GM12878 (cell line): ENCODE measurements at regions not wholly inside any gene's neighbourhood (a gene's known extent, or its start where the extent isn't known, plus 50 kb on each side); places are given as distances from the start of the nearest gene placed in this dataset.

ENCODE experiments used
- ATAC-seq: fragments of 200-7000 bp; cut with Tn5 transposase; 3 replicates; pipeline ENCODE4 v1.9.1; 2020; ENCODE audit warnings: mild to moderate bottlenecking, moderate library complexity
- BruUV-seq: library from RNA; stranded (reverse); fragments of 400-500 nt; replicated peaks from 2 replicates; lab custom pipeline; 2021; lab: Mats Ljungman, UMichigan
- CTCF ChIA-PET: fragments of 300-600 bp; sonication (Branson Sonifier 250); formaldehyde crosslinking; extraction: SDS; loops from one replicate; lab custom pipeline; 2021; ENCODE audit warnings: inconsistent platforms; lab: Yijun Ruan, JAX
- POLR2A ChIA-PET: fragments of 350-600 bp; formaldehyde crosslinking; extraction: SDS; loops from one replicate; lab custom pipeline; 2021; ENCODE audit warnings: inconsistent platforms; lab: Charles Lee
- RAD21 ChIA-PET: fragments of 300-600 bp; sonication (Branson Sonifier 250); formaldehyde crosslinking; loops from one replicate; lab custom pipeline; 2023; ENCODE audit warnings: antibody characterized with exemption; ENCODE audit not compliant: unreplicated experiment; lab: Charles Lee
- SMC1A ChIA-PET: fragments of 300-600 bp; sonication (Branson Sonifier 250); formaldehyde crosslinking; loops from one replicate; lab custom pipeline; 2023; ENCODE audit not compliant: unreplicated experiment, uncharacterized antibody; lab: Charles Lee
- DNase-seq: peaks from one replicate; pipeline ENCODE4 v3.0.0-alpha.2; 2011; ENCODE audit warnings: low read depth, low spot score
- FAIRE-seq: peaks from 3 replicates; lab custom pipeline; 2011; peaks lifted over from hg19 to GRCh38; lab: Jason Lieb, UNC
- H2AFZ ChIP-seq: 2 replicates; pipeline ENCODE4 v1.6.0; 2011; ENCODE audit warnings: low read depth, low read length, control low read depth; ENCODE audit not compliant: control insufficient read depth
- H3K27ac ChIP-seq: 2 replicates; pipeline ENCODE4 v1.5.1; 2011; ENCODE audit warnings: control low read depth; ENCODE audit not compliant: control insufficient read depth, insufficient read depth
- H3K27me3 ChIP-seq, 2 experiments: replicated peaks in 1 of 2; 2 replicates each; pipeline versions ENCODE4 v1.6.0 to v1.6.1; 2011; ENCODE audit warnings: low read length in 1 of 2; ENCODE audit not compliant: control insufficient read depth in 2 of 2, insufficient read depth in 2 of 2
- H3K36me3 ChIP-seq, 2 experiments: 2 replicates each; pipeline ENCODE4 v1.5.1; 2011; ENCODE audit warnings: low read length in 1 of 2; ENCODE audit not compliant: control insufficient read depth in 2 of 2, insufficient read depth in 2 of 2
- H3K4me1 ChIP-seq: 2 replicates; pipeline ENCODE4 v1.6.1; 2011; ENCODE audit warnings: mild to moderate bottlenecking, low read length, moderate library complexity, mixed read lengths; ENCODE audit not compliant: control insufficient read depth, insufficient read depth
- H3K4me2 ChIP-seq: 2 replicates; pipeline ENCODE4 v1.6.0; 2011; ENCODE audit warnings: control low read depth; ENCODE audit not compliant: control insufficient read depth, insufficient read depth
- H3K4me3 ChIP-seq: fragments of 200-600 bp; sonication (generic); 2 replicates; pipeline ENCODE4 v1.5.1; 2016
- H3K79me2 ChIP-seq: 2 replicates; pipeline ENCODE4 v1.6.0; 2011; ENCODE audit warnings: low read length; ENCODE audit not compliant: control insufficient read depth, insufficient read depth
- H3K9ac ChIP-seq: 2 replicates; pipeline ENCODE4 v1.8.0; 2011; ENCODE audit warnings: low read length, control low read depth, mixed read lengths; ENCODE audit not compliant: control insufficient read depth, insufficient read depth
- H3K9me3 ChIP-seq: replicated peaks from 3 replicates; pipeline ENCODE4 v1.5.1; 2011; ENCODE audit warnings: mild to moderate bottlenecking, low read length; ENCODE audit not compliant: control insufficient read depth, insufficient read depth
- H4K20me1 ChIP-seq: 2 replicates; pipeline ENCODE4 v1.6.0; 2011; ENCODE audit not compliant: control insufficient read depth, insufficient read depth
- CHD1 ChIP-seq: IDR thresholded peaks from 2 replicates; pipeline ENCODE4 v1.6.1; 2012; ENCODE audit warnings: low read depth, low read length, improper control_type of control experiment
- CHD4 ChIP-seq: fragments of 200-600 bp; sonication (generic); IDR thresholded peaks from 2 replicates; pipeline ENCODE4 v1.6.1; 2016; ENCODE audit warnings: mild to moderate bottlenecking
- CREB1 ChIP-seq: IDR thresholded peaks from 2 replicates; pipeline ENCODE4 v1.6.1; 2012; ENCODE audit warnings: low read depth, mild to moderate bottlenecking, inconsistent platforms
- EED ChIP-seq: sonication (generic); IDR thresholded peaks from 2 replicates; pipeline ENCODE4 v1.6.1; 2016; ENCODE audit warnings: antibody characterized with exemption, low read depth
- HDAC2 ChIP-seq: fragments of 200-600 bp; sonication (generic); IDR thresholded peaks from 2 replicates; pipeline ENCODE4 v1.6.1; 2017
- HDAC6 ChIP-seq: fragments of 200-600 bp; sonication (generic); IDR thresholded peaks from one replicate; pipeline ENCODE4 v1.8.0; 2017; ENCODE audit warnings: antibody characterized with exemption; ENCODE audit not compliant: unreplicated experiment
- POU2F2 ChIP-seq: IDR thresholded peaks from 3 replicates; pipeline ENCODE4 v1.6.1; 2011; ENCODE audit warnings: low read depth, mild to moderate bottlenecking, low read length, borderline replicate concordance
- SMAD1 ChIP-seq: fragments of 450-650 bp; IDR thresholded peaks from 2 replicates; pipeline ENCODE4 v1.6.1; 2018; ENCODE audit warnings: mild to moderate bottlenecking, low read depth; ENCODE audit not compliant: partially characterized antibody
- TAF1 ChIP-seq: IDR thresholded peaks from 2 replicates; pipeline ENCODE4 v1.6.1; 2011; ENCODE audit warnings: mild to moderate bottlenecking, low read depth, low read length, borderline replicate concordance
- TBL1XR1 ChIP-seq: IDR thresholded peaks from 2 replicates; pipeline ENCODE4 v1.6.1; 2012; ENCODE audit warnings: low read depth, low read length, improper control_type of control experiment
- YBX1 ChIP-seq: fragments of 450-650 bp; IDR thresholded peaks from 2 replicates; pipeline ENCODE4 v1.6.1; 2016; ENCODE audit warnings: antibody characterized with exemption
- WGBS: methylation state at CpG from one replicate; pipeline ENCODE4 v1.1.6; 2016; ENCODE audit warnings: low lambda C conversion rate; ENCODE audit not compliant: insufficient replicate concordance, insufficient coverage; ENCODE audit errors: missing lambda C conversion rate; 5-methylcytosine and 5-hydroxymethylcytosine counted together
- in situ Hi-C: fragments of 300-500 bp; cut with MboI; formaldehyde crosslinking; loops from 9 replicates; pipeline ENCODE4 v1.14.3; 2018; ENCODE audit warnings: mixed read lengths
- intact Hi-C: fragments of 100-400 bp; cut with micrococcal nuclease; formaldehyde crosslinking; loops from one replicate; pipeline ENCODE4 v1.14.2; 2022; ENCODE audit not compliant: unreplicated experiment

DNA sequence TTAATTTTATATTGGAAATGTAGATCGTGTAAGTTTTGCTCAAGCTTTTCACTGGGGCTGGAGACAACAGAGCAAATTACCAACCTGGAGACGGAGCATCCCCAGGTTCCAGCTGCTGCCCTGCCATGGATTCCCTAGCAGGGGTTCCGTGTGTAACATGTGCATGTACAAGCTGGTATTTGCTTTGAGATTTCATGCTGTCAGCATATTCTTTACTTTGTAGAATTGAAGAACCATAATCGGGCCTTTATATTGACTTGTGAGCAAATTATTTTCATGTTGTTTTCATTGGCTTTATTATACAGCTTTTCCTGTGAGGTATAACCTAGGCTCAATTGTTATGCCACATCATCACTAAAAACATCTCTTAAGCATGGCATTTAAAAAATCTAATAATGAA, 369.2 kb upstream of the COBL start:
- TF ChIP-seq POU2F2 (no peak), TAF1 (no peak), EED (no peak), YBX1 (no peak), TBL1XR1 (no peak), CREB1 (no peak), CHD1 (no peak), HDAC6 (no peak), CHD4 (no peak), SMAD1 (no peak), HDAC2 (no peak)
- no peaks in the 10 kb centered on the region for H4K20me1 ChIP-seq
- no peak overlapping the region for H2AFZ ChIP-seq
- ChIA-PET RAD21 (no interaction called here), CTCF (no interaction called here), SMC1A (interaction anchor here (1.7 kb wide), 1 partner anchor 13 kb away, joined by 3 read pairs; no protein-coding TSS in a partner anchor), POLR2A (no interaction called here)
- no peak overlapping the region for H3K9ac ChIP-seq
- WGBS: 42% methylated on average over 4 of the region's 4 CpGs
- no peaks in the 10 kb centered on the region for H3K27me3 ChIP-seq
- no peak for ATAC-seq
- no peaks in the 10 kb centered on the region for H3K4me1 ChIP-seq
- in situ Hi-C loops: no loop called here
- H3K79me2 ChIP-seq: no peaks in the 10 kb centered on the region
- H3K27ac ChIP-seq: no peak overlapping the region
- H3K4me2 ChIP-seq: no peak overlapping the region
- no peaks in the 10 kb centered on the region for H3K36me3 ChIP-seq
- H3K9me3 ChIP-seq: no peaks in the 10 kb centered on the region
- DNase-seq: no peak
- no peak overlapping the region for H3K4me3 ChIP-seq
- no TSS peak for BruUV-seq
- no peak for FAIRE-seq
- intact Hi-C loops: no loop called here
